Suprapubic skin (tissue), 4 donors: ENCODE measurements at regions not wholly inside any gene's neighbourhood (a gene's known extent, or its start where the extent isn't known, plus 50 kb on each side); places are given as distances from the start of the nearest gene placed in this dataset.

Experiments used
- DNase-seq, 2 donors: peaks; one replicate each; pipeline ENCODE4 v3.0.0-alpha.2; 2019; ENCODE audit warnings: low spot score in 2 of 2
- H3K27ac ChIP-seq: fragments of 200-600 bp; sonication (generic); one replicate; pipeline ENCODE4 v1.5.1; 2019
- H3K27me3 ChIP-seq: fragments of 200-600 bp; sonication (generic); one replicate; pipeline ENCODE4 v1.5.1; 2019
- H3K36me3 ChIP-seq: fragments of 200-600 bp; sonication (generic); one replicate; pipeline ENCODE4 v1.5.1; 2019
- H3K4me1 ChIP-seq: fragments of 200-600 bp; sonication (generic); one replicate; pipeline ENCODE4 v1.5.1; 2019
- H3K4me3 ChIP-seq: fragments of 200-600 bp; sonication (generic); one replicate; pipeline ENCODE4 v1.5.1; 2019; ENCODE audit warnings: mild to moderate bottlenecking
- H3K9me3 ChIP-seq: fragments of 200-600 bp; sonication (generic); one replicate; pipeline ENCODE4 v1.5.1; 2019
- EP300 ChIP-seq: sonication (generic); formaldehyde crosslinking; IDR thresholded peaks from one replicate; pipeline ENCODE4 v1.6.1; 2017; ENCODE audit warnings: antibody characterized with exemption
- POLR2A ChIP-seq, 2 donors: fragments of 450-650 bp; IDR thresholded peaks; one replicate each; pipeline ENCODE4 v1.6.1; 2017; ENCODE audit warnings: antibody characterized with exemption in 2 of 2, mild to moderate bottlenecking in 2 of 2, moderate library complexity in 2 of 2
- POLR2AphosphoS5 ChIP-seq, 3 donors: sonication (generic); formaldehyde crosslinking; IDR thresholded peaks; one replicate each; pipeline ENCODE4 v1.6.1; 2017; ENCODE audit warnings: antibody characterized with exemption in 3 of 3
- WGBS: methylation state at CpG from one replicate; pipeline ENCODE4 v1.1.5; 2018; 5-methylcytosine and 5-hydroxymethylcytosine counted together
- TF ChIP-seq, protein P1 (sequence below), 2 donors: fragments of 200-600 bp in 1 of 2; fragments of 450-650 bp in 1 of 2; sonication (generic) in 1 of 2; IDR thresholded peaks; one replicate each; pipeline ENCODE4 v1.5.1; 2016 to 2019; ENCODE audit warnings: antibody characterized with exemption in 2 of 2, mild to moderate bottlenecking in 1 of 2, moderate library complexity in 1 of 2

- Histone ChIP-seq H3K9me3 (peaks cover 3% of the 10 kb centered on the region), H3K36me3 (no peaks in the 10 kb centered on the region), H3K4me3 (no peak overlapping the region), H3K27me3 (no peaks in the 10 kb centered on the region), H3K27ac (no peak overlapping the region), H3K4me1 (no peaks in the 10 kb centered on the region)
- DNase-seq = no peak
- WGBS = 91% methylated on average over 1 of the region's 1 CpG
- TF ChIP-seq POLR2AphosphoS5 (IDR thresholded peaks at IDR 0.05) = no peak
- TF ChIP-seq EP300 = no peak
- TF ChIP-seq, protein P1, sequence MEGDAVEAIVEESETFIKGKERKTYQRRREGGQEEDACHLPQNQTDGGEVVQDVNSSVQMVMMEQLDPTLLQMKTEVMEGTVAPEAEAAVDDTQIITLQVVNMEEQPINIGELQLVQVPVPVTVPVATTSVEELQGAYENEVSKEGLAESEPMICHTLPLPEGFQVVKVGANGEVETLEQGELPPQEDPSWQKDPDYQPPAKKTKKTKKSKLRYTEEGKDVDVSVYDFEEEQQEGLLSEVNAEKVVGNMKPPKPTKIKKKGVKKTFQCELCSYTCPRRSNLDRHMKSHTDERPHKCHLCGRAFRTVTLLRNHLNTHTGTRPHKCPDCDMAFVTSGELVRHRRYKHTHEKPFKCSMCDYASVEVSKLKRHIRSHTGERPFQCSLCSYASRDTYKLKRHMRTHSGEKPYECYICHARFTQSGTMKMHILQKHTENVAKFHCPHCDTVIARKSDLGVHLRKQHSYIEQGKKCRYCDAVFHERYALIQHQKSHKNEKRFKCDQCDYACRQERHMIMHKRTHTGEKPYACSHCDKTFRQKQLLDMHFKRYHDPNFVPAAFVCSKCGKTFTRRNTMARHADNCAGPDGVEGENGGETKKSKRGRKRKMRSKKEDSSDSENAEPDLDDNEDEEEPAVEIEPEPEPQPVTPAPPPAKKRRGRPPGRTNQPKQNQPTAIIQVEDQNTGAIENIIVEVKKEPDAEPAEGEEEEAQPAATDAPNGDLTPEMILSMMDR (IDR thresholded peaks at IDR 0.05) = no peak
- TF ChIP-seq POLR2A (IDR thresholded peaks at IDR 0.05) = no peak
These were observed 545.8 kb upstream of the ALCAM start for GRCh38 chr3:104820959-104821358.

DNA sequence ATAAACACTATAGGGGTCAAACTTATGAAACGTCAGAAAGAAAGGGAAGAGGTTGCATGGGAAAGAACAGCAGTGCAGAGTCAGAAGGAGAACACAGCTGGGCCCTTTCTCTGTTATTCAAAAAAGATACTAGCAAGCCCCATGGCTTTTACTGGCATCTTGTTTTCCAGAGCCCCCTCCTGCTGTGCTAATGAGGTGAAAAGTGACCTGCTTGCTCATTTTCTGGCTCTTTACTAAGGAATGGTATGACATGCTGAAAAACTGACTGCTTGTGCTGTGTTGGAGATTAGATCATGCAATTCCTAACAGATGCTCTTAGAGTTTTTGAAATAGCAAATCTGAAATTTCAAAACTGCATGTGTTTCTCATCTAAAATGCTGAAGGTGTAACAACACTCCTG lies 541.6 kb upstream of the ALCAM start:
- no peaks in the 10 kb centered on the region for H3K36me3 ChIP-seq
- no peak overlapping the region for H3K27ac ChIP-seq
- H3K4me3 ChIP-seq = no peak overlapping the region
- peaks cover 3% of the 10 kb centered on the region for H3K9me3 ChIP-seq
- TF ChIP-seq EP300 = no peak
- no peak for TF ChIP-seq POLR2A (IDR thresholded peaks at IDR 0.05)
- TF ChIP-seq, protein P1 (IDR thresholded peaks at IDR 0.05) = no peak
- TF ChIP-seq POLR2AphosphoS5 (IDR thresholded peaks at IDR 0.05) = no peak
- no peak for DNase-seq
- H3K4me1 ChIP-seq = no peaks in the 10 kb centered on the region
- H3K27me3 ChIP-seq = no peaks in the 10 kb centered on the region
- 59% methylated on average over 1 of the region's 1 CpG for WGBS

DNA sequence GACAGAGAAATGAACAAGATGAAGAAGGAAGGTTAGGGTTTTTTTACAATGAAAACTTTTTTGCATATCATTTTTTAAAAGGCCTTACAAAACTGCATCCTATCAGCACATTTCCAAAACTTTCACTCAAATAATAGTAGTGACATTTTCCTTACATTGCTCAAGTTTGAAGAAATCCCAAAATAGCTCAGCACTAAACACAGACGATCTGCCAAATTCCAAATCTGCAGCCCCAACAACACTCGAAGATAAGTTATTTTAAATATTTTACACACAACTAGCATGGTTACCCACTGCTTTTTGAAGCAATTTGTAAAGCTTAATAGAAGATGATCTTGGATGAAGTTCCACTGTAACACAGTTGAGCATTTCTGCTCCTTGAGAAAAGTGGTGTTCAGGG lies 535.6 kb upstream of the ALCAM start:
- WGBS = 41% methylated on average over 2 of the region's 2 CpGs
- Histone ChIP-seq H3K4me3 (no peak overlapping the region), H3K9me3 (no peaks in the 10 kb centered on the region), H3K36me3 (no peaks in the 10 kb centered on the region), H3K27ac (no peak overlapping the region), H3K27me3 (no peaks in the 10 kb centered on the region), H3K4me1 (no peaks in the 10 kb centered on the region)
- TF ChIP-seq POLR2A (IDR thresholded peaks at IDR 0.05) (no peak), POLR2AphosphoS5 (IDR thresholded peaks at IDR 0.05) (no peak), EP300 (no peak)
- TF ChIP-seq, protein P1 (IDR thresholded peaks at IDR 0.05) = no peak
- no peak for DNase-seq

GRCh38 chr3:104832530-104832929 lies 534.2 kb upstream of the ALCAM start:
- no peak overlapping the region for H3K4me3 ChIP-seq
- no peaks in the 10 kb centered on the region for H3K4me1 ChIP-seq

GRCh38 chr3:104835376-104835775 lies 531.3 kb upstream of the ALCAM start:
- Histone ChIP-seq H3K9me3 (no peaks in the 10 kb centered on the region), H3K4me1 (no peaks in the 10 kb centered on the region), H3K36me3 (no peaks in the 10 kb centered on the region), H3K27ac (no peak overlapping the region), H3K4me3 (no peak overlapping the region), H3K27me3 (no peaks in the 10 kb centered on the region)
- 78% methylated on average over 1 of the region's 1 CpG for WGBS
- DNase-seq = no peak
- TF ChIP-seq POLR2AphosphoS5 (IDR thresholded peaks at IDR 0.05) = no peak
- TF ChIP-seq POLR2A (IDR thresholded peaks at IDR 0.05) = no peak
- TF ChIP-seq, protein P1 (IDR thresholded peaks at IDR 0.05) = no peak
- no peak for TF ChIP-seq EP300

More at GRCh38 chr3:104832530-104832929, 534.2 kb upstream of the ALCAM start:
- DNase-seq = no peak
- H3K36me3 ChIP-seq = no peaks in the 10 kb centered on the region
- H3K9me3 ChIP-seq = no peaks in the 10 kb centered on the region
- no peak for TF ChIP-seq POLR2A (IDR thresholded peaks at IDR 0.05)
- no peak for TF ChIP-seq EP300
- TF ChIP-seq, protein P1 (IDR thresholded peaks at IDR 0.05) = no peak
- no peak for TF ChIP-seq POLR2AphosphoS5 (IDR thresholded peaks at IDR 0.05)
- no peak overlapping the region for H3K27ac ChIP-seq
- no peaks in the 10 kb centered on the region for H3K27me3 ChIP-seq
